ENCODE measurements at regions not wholly inside any gene's neighbourhood (a gene's known extent, or its start where the extent isn't known, plus 50 kb on each side); places are given as distances from the start of the nearest gene placed in this dataset.

GRCh38 chr10:64376167-64376566 lies 855.0 kb downstream of the REEP3 start:
- WGBS, result 54% methylated on average over 4 of the region's 4 CpGs
- Histone ChIP-seq H3K9me3 (no peaks in the 10 kb centered on the region), H3K4me3 (no peak overlapping the region), H3K36me3 (no peaks in the 10 kb centered on the region), H3K27me3 (replicated peaks; ENCODE audit: insufficient read depth) (no peaks in the 10 kb centered on the region), H3K4me1 (replicated peaks) (no peaks in the 10 kb centered on the region), H3K27ac (no peak overlapping the region)
- DNase-seq (ENCODE audit: low spot score), result no peak
- intact Hi-C loops (cut with DNase I), result no loop called here
- no peak for TF ChIP-seq CTCF (IDR thresholded peaks at IDR 0.05)
- no peak for TF ChIP-seq POLR2A (IDR thresholded peaks at IDR 0.05)
- no peak for TF ChIP-seq POLR2AphosphoS5 (IDR thresholded peaks at IDR 0.05)

DNA sequence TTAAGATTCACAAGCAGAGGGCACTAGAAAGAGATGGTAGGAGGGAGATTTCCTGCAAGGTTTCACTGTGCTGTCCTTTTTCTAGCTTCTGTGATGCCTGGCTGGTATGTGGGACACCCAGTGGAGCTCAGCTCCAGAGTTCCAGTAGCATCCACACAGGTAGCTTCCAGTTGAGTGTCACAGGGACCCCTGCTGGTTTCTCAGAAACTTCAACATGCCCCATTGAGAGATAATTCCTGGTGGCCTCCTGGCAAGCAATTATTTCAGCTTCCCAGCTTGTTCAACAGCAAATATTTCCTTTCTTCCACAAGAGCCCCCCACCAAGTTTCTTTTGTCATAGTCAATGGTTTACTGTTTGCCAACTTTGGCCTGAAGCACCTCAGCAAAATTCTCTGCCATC lies 858.7 kb downstream of the REEP3 start:
- TF ChIP-seq POLR2AphosphoS5 (IDR thresholded peaks at IDR 0.05), result no peak
- no peak for TF ChIP-seq CTCF (IDR thresholded peaks at IDR 0.05)
- TF ChIP-seq POLR2A (IDR thresholded peaks at IDR 0.05), result no peak
- Histone ChIP-seq H3K4me3 (no peak overlapping the region), H3K27me3 (replicated peaks; ENCODE audit: insufficient read depth) (no peaks in the 10 kb centered on the region), H3K9me3 (no peaks in the 10 kb centered on the region), H3K36me3 (no peaks in the 10 kb centered on the region), H3K4me1 (replicated peaks) (no peaks in the 10 kb centered on the region), H3K27ac (no peak overlapping the region)
- intact Hi-C loops (cut with DNase I), result no loop called here
- DNase-seq (ENCODE audit: low spot score), result no peak

DNA sequence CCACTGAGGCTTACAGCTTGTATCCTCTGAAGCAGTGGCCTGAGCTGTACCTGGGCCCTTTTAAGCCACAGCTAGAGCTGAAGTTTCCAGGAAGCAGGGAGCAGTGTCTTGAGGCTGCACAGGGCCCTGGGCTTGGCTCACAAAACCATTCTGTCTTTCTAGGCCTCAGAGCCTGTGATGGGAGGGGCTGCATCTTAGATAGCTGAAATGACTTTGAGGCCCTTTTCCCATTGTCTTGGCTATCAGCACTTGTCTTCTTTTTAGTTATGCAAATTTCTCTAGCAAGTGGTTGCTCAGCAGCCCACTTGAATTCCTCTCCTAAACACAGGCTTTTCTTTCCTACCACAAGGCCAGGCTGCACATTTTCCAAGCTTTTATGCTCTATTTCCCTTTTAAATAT lies 864.2 kb downstream of the REEP3 start:
- no peak for DNase-seq (ENCODE audit: low spot score)
- Histone ChIP-seq H3K27me3 (replicated peaks; ENCODE audit: insufficient read depth) (no peaks in the 10 kb centered on the region), H3K4me1 (replicated peaks) (no peaks in the 10 kb centered on the region), H3K9me3 (no peaks in the 10 kb centered on the region), H3K27ac (no peak overlapping the region), H3K4me3 (no peak overlapping the region), H3K36me3 (no peaks in the 10 kb centered on the region)
- intact Hi-C loops (cut with DNase I), result no loop called here
- TF ChIP-seq POLR2A (IDR thresholded peaks at IDR 0.05) (no peak), POLR2AphosphoS5 (IDR thresholded peaks at IDR 0.05) (no peak), CTCF (IDR thresholded peaks at IDR 0.05) (no peak)

GRCh38 chr10:64394744-64395143 lies 873.5 kb downstream of the REEP3 start:
- WGBS, result 95% methylated on average over 1 of the region's 1 CpG
- intact Hi-C loops (cut with DNase I), result no loop called here
- H3K27me3 ChIP-seq (replicated peaks; ENCODE audit: insufficient read depth), result no peaks in the 10 kb centered on the region

DNA sequence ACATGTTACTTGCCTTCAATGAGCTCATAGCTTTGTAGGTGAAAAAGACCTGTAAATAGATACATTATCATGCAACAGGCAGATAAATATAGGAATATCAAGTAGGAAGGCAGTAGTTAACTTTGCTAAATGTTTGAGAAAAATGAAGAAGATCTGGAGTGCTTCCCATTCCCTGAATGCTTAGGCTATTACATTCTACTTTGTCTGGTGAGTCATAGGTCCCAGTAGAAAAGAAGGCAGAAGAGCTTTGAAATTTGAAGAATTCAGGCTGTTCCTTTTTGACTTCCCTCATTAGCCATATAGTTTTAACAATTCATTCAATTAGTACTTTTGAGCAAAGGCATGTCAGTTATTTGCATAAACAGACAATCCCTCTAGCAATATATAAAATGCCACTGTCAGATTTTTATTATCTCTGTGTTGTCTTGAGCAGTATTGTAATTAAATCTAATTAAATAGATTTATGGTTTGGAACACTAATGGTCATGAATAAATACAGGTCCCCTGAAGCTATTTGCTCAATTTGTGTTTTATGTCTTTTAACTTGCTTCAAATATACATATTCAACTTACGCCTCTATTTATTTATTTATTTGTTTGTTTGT lies 875.0 kb downstream of the REEP3 start:
- intact Hi-C loops (cut with DNase I), result no loop called here
- Histone ChIP-seq H3K36me3 (no peaks in the 10 kb centered on the region), H3K27me3 (replicated peaks; ENCODE audit: insufficient read depth) (no peaks in the 10 kb centered on the region), H3K27ac (no peak overlapping the region), H3K4me3 (no peak overlapping the region), H3K4me1 (replicated peaks) (no peaks in the 10 kb centered on the region), H3K9me3 (no peaks in the 10 kb centered on the region)
- WGBS, result 61% methylated on average over 1 of the region's 1 CpG
- DNase-seq (ENCODE audit: low spot score), result no peak
- no peak for TF ChIP-seq POLR2A (IDR thresholded peaks at IDR 0.05)
- no peak for TF ChIP-seq CTCF (IDR thresholded peaks at IDR 0.05)
- no peak for TF ChIP-seq POLR2AphosphoS5 (IDR thresholded peaks at IDR 0.05)

More at GRCh38 chr10:64394744-64395143, 873.5 kb downstream of the REEP3 start:
- TF ChIP-seq POLR2A (IDR thresholded peaks at IDR 0.05) (no peak), POLR2AphosphoS5 (IDR thresholded peaks at IDR 0.05) (no peak)
- H3K36me3 ChIP-seq, result no peaks in the 10 kb centered on the region
- no peaks in the 10 kb centered on the region for H3K4me1 ChIP-seq (replicated peaks)
- no peak for DNase-seq (ENCODE audit: low spot score)
- H3K9me3 ChIP-seq, result no peaks in the 10 kb centered on the region
- no peak overlapping the region for H3K4me3 ChIP-seq
- no peak overlapping the region for H3K27ac ChIP-seq
